AG10803 (cell line): ENCODE measurements at regions not wholly inside any gene's neighbourhood (a gene's known extent, or its start where the extent isn't known, plus 50 kb on each side); places are given as distances from the start of the nearest gene placed in this dataset.

Experiments used
- DNase-seq: peaks from one replicate; pipeline ENCODE4 v3.0.0; 2010; ENCODE audit warnings: low read depth
- H3K4me3 ChIP-seq: 2 replicates; pipeline ENCODE4 v1.5.1; 2011; ENCODE audit warnings: mild to moderate bottlenecking, low read length, control low read depth
- TF ChIP-seq, protein P1 (sequence below): conservative IDR thresholded peaks from 2 replicates; pipeline ENCODE4 v1.5.1; 2011; ENCODE audit warnings: mild to moderate bottlenecking, low read length, control low read depth, inconsistent platforms

DNA sequence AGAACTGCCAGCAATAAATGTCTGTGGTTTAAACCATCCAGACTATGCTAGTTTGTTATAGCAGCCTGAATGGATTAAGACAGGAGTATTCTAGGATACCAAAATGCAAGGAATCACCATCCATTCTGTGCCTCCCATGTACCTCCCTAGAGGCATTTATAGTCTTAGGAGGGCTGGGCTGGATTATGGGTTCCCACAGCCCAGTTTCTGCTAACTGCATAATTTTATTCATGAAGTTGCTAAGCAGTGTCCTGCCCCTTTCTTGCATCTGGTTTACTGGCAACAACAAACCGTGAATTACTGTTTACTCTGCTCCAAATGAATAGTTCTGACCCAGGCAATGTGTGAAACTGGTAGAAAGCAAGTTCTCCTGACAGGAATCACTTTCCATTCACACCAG is 67.1 kb upstream of the PRKX start:
- DNase-seq: no peak
- TF ChIP-seq, protein P1, sequence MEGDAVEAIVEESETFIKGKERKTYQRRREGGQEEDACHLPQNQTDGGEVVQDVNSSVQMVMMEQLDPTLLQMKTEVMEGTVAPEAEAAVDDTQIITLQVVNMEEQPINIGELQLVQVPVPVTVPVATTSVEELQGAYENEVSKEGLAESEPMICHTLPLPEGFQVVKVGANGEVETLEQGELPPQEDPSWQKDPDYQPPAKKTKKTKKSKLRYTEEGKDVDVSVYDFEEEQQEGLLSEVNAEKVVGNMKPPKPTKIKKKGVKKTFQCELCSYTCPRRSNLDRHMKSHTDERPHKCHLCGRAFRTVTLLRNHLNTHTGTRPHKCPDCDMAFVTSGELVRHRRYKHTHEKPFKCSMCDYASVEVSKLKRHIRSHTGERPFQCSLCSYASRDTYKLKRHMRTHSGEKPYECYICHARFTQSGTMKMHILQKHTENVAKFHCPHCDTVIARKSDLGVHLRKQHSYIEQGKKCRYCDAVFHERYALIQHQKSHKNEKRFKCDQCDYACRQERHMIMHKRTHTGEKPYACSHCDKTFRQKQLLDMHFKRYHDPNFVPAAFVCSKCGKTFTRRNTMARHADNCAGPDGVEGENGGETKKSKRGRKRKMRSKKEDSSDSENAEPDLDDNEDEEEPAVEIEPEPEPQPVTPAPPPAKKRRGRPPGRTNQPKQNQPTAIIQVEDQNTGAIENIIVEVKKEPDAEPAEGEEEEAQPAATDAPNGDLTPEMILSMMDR: no peak
- H3K4me3 ChIP-seq: no peak overlapping the region

DNA sequence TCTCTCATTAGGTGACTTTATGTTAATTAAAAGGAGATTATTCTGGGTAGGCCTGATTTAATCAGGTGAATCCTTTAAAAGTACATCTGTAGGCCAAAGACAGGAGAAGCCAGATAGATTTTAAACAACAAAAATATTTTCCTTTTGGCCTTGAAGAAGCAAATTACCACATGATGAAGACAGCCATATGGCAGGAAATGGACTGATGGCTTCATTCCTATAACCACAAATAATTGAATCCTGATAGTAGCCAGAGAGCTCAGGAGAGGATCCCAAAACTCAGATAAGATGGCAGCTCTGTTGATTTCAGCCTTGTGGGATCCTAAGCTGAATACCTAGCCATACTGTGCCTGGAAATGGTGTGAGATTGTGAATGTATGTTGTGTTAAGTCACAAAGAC is 66.1 kb upstream of the PRKX start:
- TF ChIP-seq, protein P1: no peak
- no peak for DNase-seq
- no peak overlapping the region for H3K4me3 ChIP-seq

DNA sequence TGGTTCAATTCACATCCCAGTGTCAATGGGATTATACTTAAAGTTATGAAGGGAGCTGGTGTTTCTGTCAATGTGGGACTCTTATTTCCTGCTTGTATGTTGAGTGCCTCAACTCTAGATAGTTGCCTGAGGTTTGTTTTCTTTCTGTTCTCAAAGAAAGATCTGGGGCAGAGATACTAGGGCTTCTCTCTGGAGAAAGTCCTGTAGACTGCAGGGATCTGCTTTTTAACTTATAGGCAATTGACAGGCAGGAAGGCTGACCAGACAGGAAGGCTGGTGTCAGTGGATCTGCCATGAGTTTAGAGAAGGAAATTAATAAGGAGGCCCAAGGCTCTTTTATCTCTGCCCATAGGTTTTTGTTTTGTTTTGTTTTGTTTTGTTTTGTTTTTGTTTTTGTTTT is 64.0 kb upstream of the PRKX start:
- H3K4me3 ChIP-seq: no peak overlapping the region
- DNase-seq: no peak
- TF ChIP-seq, protein P1: no peak

DNA sequence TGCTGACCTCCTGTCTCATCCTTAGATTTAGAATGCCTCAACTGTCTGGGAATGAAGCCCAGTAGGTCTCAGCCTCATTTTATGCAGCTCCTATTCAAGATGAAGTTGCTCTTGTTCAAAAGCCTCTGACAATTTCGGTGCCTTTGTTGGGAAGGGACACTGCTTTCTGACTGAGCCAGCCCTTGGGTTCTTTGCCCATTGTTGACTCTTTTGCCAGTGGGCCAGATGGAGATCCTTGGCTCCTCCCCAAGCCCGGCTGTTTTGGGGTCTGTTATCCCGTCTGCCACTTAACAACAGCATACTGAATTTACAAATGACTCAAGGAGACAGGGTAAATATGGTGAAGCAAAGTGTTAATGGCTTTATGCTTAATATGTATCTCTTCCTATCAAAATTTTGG is 58.3 kb upstream of the PRKX start:
- no peak overlapping the region for H3K4me3 ChIP-seq
- TF ChIP-seq, protein P1: no peak
- no peak for DNase-seq

DNA sequence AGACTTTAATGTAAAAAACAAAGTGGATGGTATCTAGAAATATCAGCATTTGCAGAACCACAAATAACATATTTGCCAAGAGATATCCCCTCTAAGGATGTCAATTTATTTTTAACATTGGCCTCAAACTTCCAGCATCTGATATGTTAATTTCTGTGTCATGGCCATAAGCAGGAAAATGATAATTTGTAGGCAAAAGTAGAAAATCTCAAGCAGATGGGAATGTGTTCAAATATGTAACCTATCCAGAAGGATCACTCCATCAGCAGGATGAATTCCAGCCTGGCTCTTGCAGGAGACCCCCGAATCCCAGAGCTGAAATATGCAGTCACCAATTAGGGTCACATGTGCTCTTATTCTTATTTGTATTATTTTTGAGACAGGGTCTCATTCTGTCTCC is 55.4 kb upstream of the PRKX start:
- TF ChIP-seq, protein P1: no peak
- H3K4me3 ChIP-seq: no peak overlapping the region
- DNase-seq: no peak
